Common myeloid progenitor, CD34-positive (primary cell): ENCODE measurements at regions not wholly inside any gene's neighbourhood (a gene's known extent, or its start where the extent isn't known, plus 50 kb on each side); places are given as distances from the start of the nearest gene placed in this dataset.
"Not testable (repeated sequence)": the region's sequence is repeated elsewhere in the genome, so short reads cannot be mapped to it uniquely, and the experiment has no call there.

ENCODE experiments used
- CTCF ChIA-PET: fragments of 350-600 bp; sonication (Branson Sonifier 250); formaldehyde crosslinking; loops from one replicate; lab custom pipeline; 2021; ENCODE audit warnings: antibody characterized with exemption; lab: Charles Lee
- POLR2A ChIA-PET: fragments of 350-600 bp; sonication (Branson Sonifier 250); formaldehyde crosslinking; loops from one replicate; lab custom pipeline; 2021; ENCODE audit warnings: antibody characterized with exemption; lab: Charles Lee
- DNase-seq, 3 donors: peaks; one replicate each; pipeline versions ENCODE4 v3.0.0 to v3.0.0-alpha.2; 2013
- H3K27ac ChIP-seq, 2 experiments: 1 replicate in 1 of 2; 2 replicates in 1 of 2; pipeline ENCODE4 v1.7.0; 2013; ENCODE audit warnings: inconsistent platforms in 2 of 2, low read length in 2 of 2, mild to moderate bottlenecking in 2 of 2, low read depth in 1 of 2, moderate library complexity in 1 of 2; ENCODE audit not compliant: severe bottlenecking in 2 of 2, insufficient read depth in 1 of 2, poor library complexity in 1 of 2
- H3K27me3 ChIP-seq, 5 experiments: replicated peaks in 2 of 5; 1 replicate in 3 of 5; 2 replicates in 2 of 5; pipeline versions ENCODE4 v1.6.1 to v1.7.0; 2013; ENCODE audit warnings: low read length in 4 of 5, mild to moderate bottlenecking in 2 of 5, moderate library complexity in 2 of 5, inconsistent platforms in 1 of 5; ENCODE audit not compliant: insufficient read depth in 5 of 5, control insufficient read depth in 4 of 5
- H3K36me3 ChIP-seq, 4 experiments: 1 replicate in 2 of 4; 2 replicates in 2 of 4; pipeline versions ENCODE4 v1.6.1 to v1.7.0; 2013; ENCODE audit warnings: low read length in 3 of 4, control low read depth in 1 of 4, mild to moderate bottlenecking in 1 of 4; ENCODE audit not compliant: control insufficient read depth in 4 of 4, insufficient read depth in 4 of 4
- H3K4me1 ChIP-seq, 4 experiments: 1 replicate in 3 of 4; 2 replicates in 1 of 4; pipeline versions ENCODE4 v1.6.1 to v1.7.1; 2013; ENCODE audit warnings: low read length in 3 of 4, mild to moderate bottlenecking in 3 of 4, control low read depth in 1 of 4, inconsistent platforms in 1 of 4, moderate library complexity in 1 of 4; ENCODE audit not compliant: control insufficient read depth in 4 of 4, insufficient read depth in 4 of 4; ENCODE audit errors: control extremely low read depth in 1 of 4
- H3K4me3 ChIP-seq, 7 experiments: 1 replicate in 4 of 7; 2 replicates in 3 of 7; pipeline versions ENCODE4 v1.5.1 to v1.7.0; 2013; ENCODE audit warnings: mild to moderate bottlenecking in 7 of 7, low read length in 6 of 7, moderate library complexity in 6 of 7, inconsistent platforms in 2 of 7, low read depth in 2 of 7, control low read depth in 1 of 7; ENCODE audit not compliant: insufficient read depth in 4 of 7, control insufficient read depth in 1 of 7; ENCODE audit errors: extremely low read depth in 1 of 7
- H3K9me3 ChIP-seq, 5 experiments: 1 replicate in 4 of 5; 2 replicates in 1 of 5; pipeline versions ENCODE4 v1.6.1 to v1.7.1; 2013; ENCODE audit warnings: low read length in 4 of 5, mild to moderate bottlenecking in 2 of 5, inconsistent platforms in 1 of 5, low read depth in 1 of 5, moderate library complexity in 1 of 5; ENCODE audit not compliant: control insufficient read depth in 4 of 5, insufficient read depth in 2 of 5; ENCODE audit errors: control extremely low read depth in 1 of 5
- WGBS: methylation state at CpG from one replicate; pipeline ENCODE4 v1.1.5; 2013; ENCODE audit not compliant: insufficient coverage; 5-methylcytosine and 5-hydroxymethylcytosine counted together

- DNase-seq, H3K9me3 ChIP-seq, H3K36me3 ChIP-seq, H3K4me3 ChIP-seq, CTCF ChIA-PET, H3K27ac ChIP-seq, POLR2A ChIA-PET, H3K27me3 ChIP-seq, H3K4me1 ChIP-seq: not testable (repeated sequence)
- 98% methylated on average over 25 of the region's 34 CpGs for WGBS
Observed at GRCh38 chrX:133483771-133484170, 68.5 kb upstream of the GPC4 start.

- ChIA-PET POLR2A (no interaction called here), CTCF (no interaction called here)
- WGBS: 74% methylated on average over 3 of the region's 7 CpGs
- DNase-seq: no peak
- Histone ChIP-seq H3K4me3 (no peak overlapping the region), H3K9me3 (no peaks in the 10 kb centered on the region), H3K27me3 (no peaks in the 10 kb centered on the region), H3K27ac (no peak overlapping the region), H3K4me1 (no peaks in the 10 kb centered on the region), H3K36me3 (no peaks in the 10 kb centered on the region)
Observed at GRCh38 chrX:133482056-133482952, 67.0 kb upstream of the GPC4 start.

GRCh38 chrX:133477986-133478385 is 62.7 kb upstream of the GPC4 start:
- WGBS: no CpG with 5 or more reads among the region's 4 CpGs
- POLR2A ChIA-PET: no interaction called here
- DNase-seq: no peak
- H3K27ac ChIP-seq: no peak overlapping the region
- no peaks in the 10 kb centered on the region for H3K36me3 ChIP-seq
- CTCF ChIA-PET: no interaction called here
- no peaks in the 10 kb centered on the region for H3K9me3 ChIP-seq
- H3K27me3 ChIP-seq: no peaks in the 10 kb centered on the region
- no peaks in the 10 kb centered on the region for H3K4me1 ChIP-seq
- H3K4me3 ChIP-seq: no peak overlapping the region

GRCh38 chrX:133475953-133476352 is 60.7 kb upstream of the GPC4 start:
- Histone ChIP-seq H3K36me3 (no peaks in the 10 kb centered on the region), H3K4me3 (no peak overlapping the region), H3K27ac (no peak overlapping the region), H3K4me1 (no peaks in the 10 kb centered on the region), H3K9me3 (no peaks in the 10 kb centered on the region), H3K27me3 (no peaks in the 10 kb centered on the region)
- ChIA-PET CTCF (no interaction called here), POLR2A (no interaction called here)
- WGBS: 100% methylated on average over 1 of the region's 1 CpG
- no peak for DNase-seq

- H3K4me1 ChIP-seq: no peaks in the 10 kb centered on the region
- ChIA-PET POLR2A (no interaction called here), CTCF (no interaction called here)
- no CpG with 5 or more reads among the region's 1 CpG for WGBS
- no peaks in the 10 kb centered on the region for H3K9me3 ChIP-seq
- H3K36me3 ChIP-seq: no peaks in the 10 kb centered on the region
- no peak for DNase-seq
- no peaks in the 10 kb centered on the region for H3K27me3 ChIP-seq
- no peak overlapping the region for H3K27ac ChIP-seq
- no peak overlapping the region for H3K4me3 ChIP-seq
Observed at GRCh38 chrX:133475521-133475920, 60.2 kb upstream of the GPC4 start.

GRCh38 chrX:133474574-133474973 is 59.3 kb upstream of the GPC4 start:
- Histone ChIP-seq H3K27me3 (no peaks in the 10 kb centered on the region), H3K4me3 (no peak overlapping the region), H3K9me3 (no peaks in the 10 kb centered on the region), H3K4me1 (no peaks in the 10 kb centered on the region), H3K36me3 (no peaks in the 10 kb centered on the region), H3K27ac (no peak overlapping the region)
- 70% methylated on average over 2 of the region's 4 CpGs for WGBS
- CTCF ChIA-PET: no interaction called here
- no peak for DNase-seq
- POLR2A ChIA-PET: interaction anchor here (0.6 kb wide), 1 partner anchor 215 kb away, joined by 6 read pairs; no protein-coding TSS in a partner anchor

- H3K36me3 ChIP-seq: no peaks in the 10 kb centered on the region
- no peak for DNase-seq
- no peak overlapping the region for H3K4me3 ChIP-seq
- POLR2A ChIA-PET: no interaction called here
- no peaks in the 10 kb centered on the region for H3K9me3 ChIP-seq
- H3K4me1 ChIP-seq: no peaks in the 10 kb centered on the region
- H3K27me3 ChIP-seq: no peaks in the 10 kb centered on the region
- no peak overlapping the region for H3K27ac ChIP-seq
- CTCF ChIA-PET: interaction anchor here (0.6 kb wide), 2 partner anchors 40 to 88 kb away, joined by 3 read pairs; no protein-coding TSS in a partner anchor
Observed at GRCh38 chrX:133473451-133473850, 58.2 kb upstream of the GPC4 start.
